HL-60 (cell line): ENCODE measurements at regions not wholly inside any gene's neighbourhood (a gene's known extent, or its start where the extent isn't known, plus 50 kb on each side); places are given as distances from the start of the nearest gene placed in this dataset.

Source experiments
- DNase-seq, 2 experiments: peaks; one replicate each; pipeline ENCODE4 v3.0.0-alpha.2; 2010 to 2020; ENCODE audit warnings: low read depth in 1 of 2, low spot score in 1 of 2
- H3K27ac ChIP-seq: fragments of 250-450 bp; sonication (Bioruptor Pico); replicated peaks from 2 replicates; pipeline ENCODE4 v1.5.1; 2020; ENCODE audit warnings: mild to moderate bottlenecking, moderate library complexity
- H3K27me3 ChIP-seq: fragments of 250-450 bp; sonication (Bioruptor Pico); 2 replicates; pipeline ENCODE4 v1.5.1; 2021; ENCODE audit warnings: mild to moderate bottlenecking, moderate library complexity; ENCODE audit not compliant: insufficient read depth, poor library complexity, severe bottlenecking
- H3K4me3 ChIP-seq: replicated peaks from 2 replicates; pipeline ENCODE4 v1.5.1; 2011; ENCODE audit warnings: mild to moderate bottlenecking, control low read depth, low read length; ENCODE audit not compliant: insufficient read depth
- CTCF ChIP-seq: IDR thresholded peaks from one replicate; pipeline ENCODE4 v1.5.1; 2011; ENCODE audit warnings: low read length, control low read depth, inconsistent platforms; ENCODE audit not compliant: insufficient read depth
- GABPA ChIP-seq: IDR thresholded peaks from 2 replicates; pipeline ENCODE4 v1.6.1; 2012; ENCODE audit warnings: low read depth
- POLR2AphosphoS5 ChIP-seq: IDR thresholded peaks from 2 replicates; pipeline ENCODE4 v1.6.1; 2012; ENCODE audit warnings: low read depth
- REST ChIP-seq: IDR thresholded peaks from 2 replicates; pipeline ENCODE4 v1.6.1; 2012; ENCODE audit warnings: low read depth; ENCODE audit not compliant: insufficient replicate concordance
- SPI1 ChIP-seq: IDR thresholded peaks from 2 replicates; pipeline ENCODE4 v1.6.1; 2012; ENCODE audit warnings: low read depth, mild to moderate bottlenecking, borderline replicate concordance

- no peak for TF ChIP-seq CTCF
- no peak for TF ChIP-seq REST
- TF ChIP-seq GABPA = no peak
- TF ChIP-seq POLR2AphosphoS5 = no peak
- no peak for TF ChIP-seq SPI1
- Histone ChIP-seq H3K4me3 (no peak overlapping the region), H3K27ac (no peak overlapping the region), H3K27me3 (no peaks in the 10 kb centered on the region)
- no peak for DNase-seq
These were observed 437.0 kb upstream of the ASIC2 start for GRCh38 chr17:33730131-33730530.

GRCh38 chr17:33732116-33732515 is 439.0 kb upstream of the ASIC2 start:
- no peak overlapping the region for H3K4me3 ChIP-seq
- no peaks in the 10 kb centered on the region for H3K27me3 ChIP-seq
- no peak overlapping the region for H3K27ac ChIP-seq
- no peak for DNase-seq
- TF ChIP-seq CTCF (no peak), REST (peak; percentile 95), SPI1 (no peak)

GRCh38 chr17:33739714-33740113 is 446.6 kb upstream of the ASIC2 start:
- Histone ChIP-seq H3K27me3 (no peaks in the 10 kb centered on the region), H3K27ac (no peak overlapping the region), H3K4me3 (no peak overlapping the region)
- TF ChIP-seq CTCF (no peak), SPI1 (no peak), GABPA (no peak), REST (no peak), POLR2AphosphoS5 (no peak)
- DNase-seq = no peak
